Tibial nerve (tissue), 4 donors: ENCODE measurements at regions not wholly inside any gene's neighbourhood (a gene's known extent, or its start where the extent isn't known, plus 50 kb on each side); places are given as distances from the start of the nearest gene placed in this dataset.

ENCODE experiments used
- DNase-seq, 2 donors: peaks; one replicate each; pipeline ENCODE4 v3.0.0-alpha.2; 2019; ENCODE audit warnings: low spot score in 2 of 2
- H3K27ac ChIP-seq, 4 donors: fragments of 200-600 bp; sonication (generic) in 3 of 4; one replicate each; pipeline ENCODE4 v1.5.1; 2017 to 2019; ENCODE audit warnings: mild to moderate bottlenecking in 1 of 4
- H3K27me3 ChIP-seq, 2 donors: fragments of 200-600 bp; sonication (generic) in 1 of 2; one replicate each; pipeline versions ENCODE4 v1.5.1 to v1.6.0; 2017 to 2019
- H3K36me3 ChIP-seq, 3 donors: fragments of 200-600 bp; sonication (generic); one replicate each; pipeline ENCODE4 v1.5.1; 2018 to 2019
- H3K4me1 ChIP-seq, 4 donors: fragments of 200-600 bp; sonication (generic) in 3 of 4; one replicate each; pipeline ENCODE4 v1.5.1; 2017 to 2019
- H3K4me3 ChIP-seq, 4 donors: fragments of 200-600 bp; sonication (generic) in 3 of 4; one replicate each; pipeline ENCODE4 v1.5.1; 2017 to 2019; ENCODE audit warnings: mild to moderate bottlenecking in 1 of 4, moderate library complexity in 1 of 4
- H3K9me3 ChIP-seq, 4 donors: fragments of 200-600 bp; sonication (generic) in 3 of 4; one replicate each; pipeline ENCODE4 v1.5.1; 2017 to 2019
- EP300 ChIP-seq, 2 donors: sonication (generic); formaldehyde crosslinking; IDR thresholded peaks; one replicate each; pipeline ENCODE4 v1.6.1; 2017; ENCODE audit warnings: antibody characterized with exemption in 2 of 2, mild to moderate bottlenecking in 1 of 2
- POLR2A ChIP-seq, 2 donors: fragments of 450-650 bp; IDR thresholded peaks; one replicate each; pipeline ENCODE4 v1.6.1; 2017; ENCODE audit warnings: antibody characterized with exemption in 2 of 2, mild to moderate bottlenecking in 2 of 2, moderate library complexity in 2 of 2
- WGBS, 2 donors: methylation state at CpG; one replicate each; pipeline ENCODE4 v1.1.5; 2018; 5-methylcytosine and 5-hydroxymethylcytosine counted together
- TF ChIP-seq, protein P1 (sequence below), 5 experiments: fragments of 200-600 bp in 3 of 5; fragments of 450-650 bp in 2 of 5; sonication (generic) in 3 of 5; IDR thresholded peaks; one replicate each; pipeline ENCODE4 v1.5.1; 2016 to 2019; ENCODE audit warnings: antibody characterized with exemption in 5 of 5, mild to moderate bottlenecking in 3 of 5, moderate library complexity in 2 of 5

DNA sequence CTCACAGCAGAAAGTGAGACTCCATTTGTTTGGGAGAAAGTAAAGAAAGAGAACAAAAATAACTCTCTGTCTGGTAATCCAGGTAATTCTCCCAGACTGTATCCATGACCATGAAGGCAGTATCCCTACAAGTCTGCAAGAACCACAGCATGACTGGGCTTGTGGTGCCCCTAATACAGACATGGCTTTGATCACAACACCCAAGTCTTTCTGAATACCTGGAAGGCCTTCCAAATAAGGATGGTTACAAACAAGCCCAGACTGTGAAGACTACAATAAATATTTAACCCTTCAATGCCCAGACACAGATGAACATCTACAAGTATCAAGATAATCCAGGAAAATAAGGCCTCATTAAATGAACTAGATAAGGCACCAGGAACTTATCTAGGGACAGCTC is 481.1 kb upstream of the RORB start:
- TF ChIP-seq POLR2A (IDR thresholded peaks at IDR 0.05) (no peak), EP300 (IDR thresholded peaks at IDR 0.05) (no peak)
- TF ChIP-seq, protein P1, sequence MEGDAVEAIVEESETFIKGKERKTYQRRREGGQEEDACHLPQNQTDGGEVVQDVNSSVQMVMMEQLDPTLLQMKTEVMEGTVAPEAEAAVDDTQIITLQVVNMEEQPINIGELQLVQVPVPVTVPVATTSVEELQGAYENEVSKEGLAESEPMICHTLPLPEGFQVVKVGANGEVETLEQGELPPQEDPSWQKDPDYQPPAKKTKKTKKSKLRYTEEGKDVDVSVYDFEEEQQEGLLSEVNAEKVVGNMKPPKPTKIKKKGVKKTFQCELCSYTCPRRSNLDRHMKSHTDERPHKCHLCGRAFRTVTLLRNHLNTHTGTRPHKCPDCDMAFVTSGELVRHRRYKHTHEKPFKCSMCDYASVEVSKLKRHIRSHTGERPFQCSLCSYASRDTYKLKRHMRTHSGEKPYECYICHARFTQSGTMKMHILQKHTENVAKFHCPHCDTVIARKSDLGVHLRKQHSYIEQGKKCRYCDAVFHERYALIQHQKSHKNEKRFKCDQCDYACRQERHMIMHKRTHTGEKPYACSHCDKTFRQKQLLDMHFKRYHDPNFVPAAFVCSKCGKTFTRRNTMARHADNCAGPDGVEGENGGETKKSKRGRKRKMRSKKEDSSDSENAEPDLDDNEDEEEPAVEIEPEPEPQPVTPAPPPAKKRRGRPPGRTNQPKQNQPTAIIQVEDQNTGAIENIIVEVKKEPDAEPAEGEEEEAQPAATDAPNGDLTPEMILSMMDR (IDR thresholded peaks at IDR 0.05) = no peak
- H3K27ac ChIP-seq = no peak overlapping the region
- no peaks in the 10 kb centered on the region for H3K9me3 ChIP-seq
- H3K27me3 ChIP-seq = no peaks in the 10 kb centered on the region
- no peaks in the 10 kb centered on the region for H3K36me3 ChIP-seq
- no peaks in the 10 kb centered on the region for H3K4me1 ChIP-seq
- no peak overlapping the region for H3K4me3 ChIP-seq
- no peak for DNase-seq

DNA sequence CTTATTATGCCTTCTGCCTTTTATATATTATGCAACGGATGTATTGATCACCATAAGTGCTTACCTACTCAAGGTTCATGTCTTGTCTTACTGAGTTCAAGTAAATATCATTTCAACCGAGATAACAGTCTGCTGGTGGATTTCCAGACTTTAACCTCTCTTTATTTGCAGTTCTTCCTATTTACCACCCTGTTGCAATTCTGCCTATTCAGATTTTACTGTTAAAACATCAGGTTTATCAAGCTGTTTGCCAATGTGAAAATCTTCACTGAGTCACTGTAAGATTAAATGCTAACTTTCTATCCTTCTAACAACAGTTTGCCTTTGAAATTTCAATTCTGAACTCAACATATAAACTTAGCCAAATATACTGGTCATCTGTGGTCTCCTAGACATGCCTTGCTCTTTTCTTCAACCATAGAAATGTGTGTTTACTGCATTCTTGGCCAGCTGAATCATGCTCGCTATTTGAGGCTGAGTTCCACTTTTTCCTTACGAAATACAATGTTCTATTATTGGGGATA is 471.7 kb upstream of the RORB start:
- Histone ChIP-seq H3K4me3 (no peak overlapping the region), H3K27ac (peak overlapping the region in 2 of 4 donors; percentile 40 to 45), H3K4me1 (peaks cover 0 to 7% (median 4%) of the 10 kb centered on the region in 4 donors), H3K27me3 (no peaks in the 10 kb centered on the region), H3K36me3 (no peaks in the 10 kb centered on the region), H3K9me3 (no peaks in the 10 kb centered on the region)
- no peak for DNase-seq
- WGBS, 2 donors = 31 to 34% methylated on average over 4 of the region's 4 CpGs
- TF ChIP-seq, protein P1 (IDR thresholded peaks at IDR 0.05) = no peak
- no peak for TF ChIP-seq POLR2A (IDR thresholded peaks at IDR 0.05)
- TF ChIP-seq EP300 (IDR thresholded peaks at IDR 0.05) = peak in 1 of 2 donors; percentile 16

DNA sequence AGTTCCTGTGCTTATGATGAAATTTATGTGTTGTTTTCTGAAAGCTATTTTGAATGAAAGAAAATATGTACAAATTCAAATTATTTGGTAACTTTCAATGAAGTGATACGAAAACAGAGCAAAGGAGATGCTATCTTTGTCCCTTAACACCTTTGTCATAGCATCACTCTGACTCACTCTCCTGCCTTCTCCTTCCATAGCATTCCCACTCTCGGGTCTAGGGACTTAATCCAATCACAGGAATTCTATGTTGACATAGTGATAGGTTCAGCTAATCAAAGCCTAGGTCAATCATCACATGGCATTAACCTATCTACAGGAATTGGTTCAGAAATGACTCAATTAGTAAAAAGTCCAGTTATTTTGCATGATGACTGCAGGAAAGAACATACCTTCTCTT is 464.7 kb upstream of the RORB start:
- 74 to 84% methylated on average over 2 of the region's 2 CpGs for WGBS, 2 donors
- no peaks in the 10 kb centered on the region for H3K36me3 ChIP-seq

DNA sequence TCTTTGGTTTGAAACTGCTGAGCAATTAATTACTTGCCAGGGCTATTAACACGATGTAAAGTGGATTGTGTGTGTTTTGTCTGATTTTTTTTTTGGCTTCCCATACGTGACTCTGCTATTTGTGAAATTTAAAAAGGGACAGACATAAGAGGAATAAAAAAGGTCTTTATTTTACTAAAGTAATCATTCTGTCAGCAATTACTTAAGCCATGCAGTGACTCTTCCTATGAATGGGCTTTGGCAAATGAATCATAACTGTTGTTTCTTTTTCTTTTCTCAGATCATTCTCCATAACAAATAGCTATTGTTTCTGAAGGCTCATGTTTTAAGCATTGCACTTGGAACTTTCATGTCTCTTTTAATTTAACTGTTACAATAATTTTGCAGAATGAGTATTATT is 461.3 kb upstream of the RORB start:
- H3K27ac ChIP-seq = no peak overlapping the region
- WGBS, 2 donors = 16 to 33% methylated on average over 2 of the region's 2 CpGs
- H3K36me3 ChIP-seq = no peaks in the 10 kb centered on the region
- H3K4me1 ChIP-seq = no peaks in the 10 kb centered on the region
- TF ChIP-seq, protein P1 (IDR thresholded peaks at IDR 0.05) = no peak
- TF ChIP-seq POLR2A (IDR thresholded peaks at IDR 0.05) = no peak
- no peak for TF ChIP-seq EP300 (IDR thresholded peaks at IDR 0.05)
- DNase-seq = no peak
- no peaks in the 10 kb centered on the region for H3K9me3 ChIP-seq
- H3K4me3 ChIP-seq = no peak overlapping the region
- no peaks in the 10 kb centered on the region for H3K27me3 ChIP-seq

More for the DNA sequence above, 464.7 kb upstream of the RORB start:
- no peak for DNase-seq
- H3K27ac ChIP-seq = no peak overlapping the region
- no peaks in the 10 kb centered on the region for H3K4me1 ChIP-seq
- no peak overlapping the region for H3K4me3 ChIP-seq
- H3K9me3 ChIP-seq = no peaks in the 10 kb centered on the region
- H3K27me3 ChIP-seq = no peaks in the 10 kb centered on the region
- no peak for TF ChIP-seq EP300 (IDR thresholded peaks at IDR 0.05)
- TF ChIP-seq, protein P1 (IDR thresholded peaks at IDR 0.05) = no peak
- no peak for TF ChIP-seq POLR2A (IDR thresholded peaks at IDR 0.05)

DNA sequence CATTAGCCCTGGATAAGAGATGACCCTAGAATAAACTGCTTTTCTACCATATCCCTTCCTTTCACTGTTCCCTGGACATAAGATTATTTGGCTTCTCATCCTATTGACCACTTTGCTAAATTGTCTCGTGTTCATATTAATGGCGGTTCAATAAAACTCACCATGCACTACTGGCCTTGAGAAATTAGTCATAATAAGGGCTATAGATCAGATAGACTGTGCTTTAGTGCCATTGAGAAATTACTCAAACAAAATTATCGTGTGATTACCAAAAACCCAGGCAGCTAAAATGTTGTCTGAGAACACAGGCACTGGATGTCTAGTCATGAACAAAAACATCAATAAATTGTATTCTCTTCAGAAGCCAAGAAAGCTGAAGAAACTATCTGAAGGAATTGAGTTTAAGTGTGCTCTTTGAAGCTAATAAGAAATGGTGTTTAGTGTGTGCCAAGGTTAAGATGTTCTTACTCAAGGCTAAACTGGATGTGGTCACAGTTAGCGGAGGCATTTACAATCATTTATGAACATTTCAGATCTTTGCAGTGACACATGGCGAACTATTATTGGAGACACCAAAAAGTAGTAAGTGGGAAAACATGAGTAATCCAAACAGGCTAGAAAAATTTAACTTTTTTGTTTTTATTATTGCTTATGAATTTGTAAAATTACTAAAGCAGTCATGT is 460.4 kb upstream of the RORB start:
- Histone ChIP-seq H3K4me3 (no peak overlapping the region), H3K9me3 (no peaks in the 10 kb centered on the region), H3K36me3 (no peaks in the 10 kb centered on the region), H3K27ac (no peak overlapping the region), H3K4me1 (no peaks in the 10 kb centered on the region), H3K27me3 (no peaks in the 10 kb centered on the region)
- DNase-seq = no peak
- 90% methylated on average over 5 of the region's 5 CpGs for WGBS, 2 donors
- no peak for TF ChIP-seq EP300 (IDR thresholded peaks at IDR 0.05)
- no peak for TF ChIP-seq POLR2A (IDR thresholded peaks at IDR 0.05)
- TF ChIP-seq, protein P1 (IDR thresholded peaks at IDR 0.05) = no peak
